ENCODE measurements at regions not wholly inside any gene's neighbourhood (a gene's known extent, or its start where the extent isn't known, plus 50 kb on each side); places are given as distances from the start of the nearest gene placed in this dataset.
"Not testable (repeated sequence)": the region's sequence is repeated elsewhere in the genome, so short reads cannot be mapped to it uniquely, and the experiment has no call there.

- Mint-ChIP-seq H3K27me3 (peaks cover 16% of the 10 kb centered on the region), H3K27ac (no peak overlapping the region), H3K36me3 (ENCODE audit: low read depth) (no peaks in the 10 kb centered on the region), H3K4me3 (no peak overlapping the region), H3K9me3 (no peaks in the 10 kb centered on the region), H3K4me1 (ENCODE audit: low read depth) (no peaks in the 10 kb centered on the region)
These were observed 164.2 kb upstream of the PITRM1 start for GRCh38 chr10:3336673-3337293.

GRCh38 chr10:3333426-3333825 is 160.8 kb upstream of the PITRM1 start:
- no peak overlapping the region for H3K4me3 Mint-ChIP-seq
- H3K27ac Mint-ChIP-seq = peak overlapping the region; percentile 19
- H3K27me3 Mint-ChIP-seq = peaks cover 9% of the 10 kb centered on the region
- H3K36me3 Mint-ChIP-seq (ENCODE audit: low read depth) = no peaks in the 10 kb centered on the region
- H3K4me1 Mint-ChIP-seq (ENCODE audit: low read depth) = no peaks in the 10 kb centered on the region
- H3K9me3 Mint-ChIP-seq = no peaks in the 10 kb centered on the region

- Mint-ChIP-seq H3K27ac (no peak overlapping the region), H3K4me1 (ENCODE audit: low read depth) (no peaks in the 10 kb centered on the region), H3K4me3 (no peak overlapping the region), H3K36me3 (ENCODE audit: low read depth) (no peaks in the 10 kb centered on the region), H3K27me3 (peaks cover 12% of the 10 kb centered on the region), H3K9me3 (no peaks in the 10 kb centered on the region)
These were observed 159.2 kb upstream of the PITRM1 start for GRCh38 chr10:3331690-3332230.

GRCh38 chr10:3331187-3331586 is 158.6 kb upstream of the PITRM1 start:
- Mint-ChIP-seq H3K4me3 (no peak overlapping the region), H3K27ac (no peak overlapping the region), H3K36me3 (ENCODE audit: low read depth) (no peaks in the 10 kb centered on the region), H3K9me3 (no peaks in the 10 kb centered on the region), H3K27me3 (peaks cover 12% of the 10 kb centered on the region), H3K4me1 (ENCODE audit: low read depth) (no peaks in the 10 kb centered on the region)

- H3K36me3 Mint-ChIP-seq (ENCODE audit: low read depth) = no peaks in the 10 kb centered on the region
- H3K27ac Mint-ChIP-seq = no peak overlapping the region
- peaks cover 12% of the 10 kb centered on the region for H3K27me3 Mint-ChIP-seq
- H3K4me3 Mint-ChIP-seq = no peak overlapping the region
- H3K4me1 Mint-ChIP-seq (ENCODE audit: low read depth) = no peaks in the 10 kb centered on the region
- H3K9me3 Mint-ChIP-seq = no peaks in the 10 kb centered on the region
These were observed 158.1 kb upstream of the PITRM1 start for GRCh38 chr10:3330663-3331062.

- H3K36me3 Mint-ChIP-seq (ENCODE audit: low read depth) = no peaks in the 10 kb centered on the region
- H3K9me3 Mint-ChIP-seq = no peaks in the 10 kb centered on the region
- H3K4me3 Mint-ChIP-seq = no peak overlapping the region
- no peaks in the 10 kb centered on the region for H3K4me1 Mint-ChIP-seq (ENCODE audit: low read depth)
- H3K27ac Mint-ChIP-seq = no peak overlapping the region
- peaks cover 4% of the 10 kb centered on the region for H3K27me3 Mint-ChIP-seq
These were observed 153.6 kb upstream of the PITRM1 start for GRCh38 chr10:3325954-3326750.

- Mint-ChIP-seq H3K27ac (no peak overlapping the region), H3K4me1 (ENCODE audit: low read depth) (no peaks in the 10 kb centered on the region), H3K36me3 (ENCODE audit: low read depth) (no peaks in the 10 kb centered on the region), H3K4me3 (no peak overlapping the region), H3K27me3 (peaks cover 4% of the 10 kb centered on the region), H3K9me3 (no peaks in the 10 kb centered on the region)
These were observed 152.0 kb upstream of the PITRM1 start for GRCh38 chr10:3324612-3325038.

GRCh38 chr10:3323865-3324498 is 151.4 kb upstream of the PITRM1 start:
- Mint-ChIP-seq H3K36me3 (ENCODE audit: low read depth) (no peaks in the 10 kb centered on the region), H3K27me3 (peaks cover 7% of the 10 kb centered on the region), H3K9me3 (no peaks in the 10 kb centered on the region), H3K27ac (no peak overlapping the region), H3K4me1 (ENCODE audit: low read depth) (peaks cover 2% of the 10 kb centered on the region), H3K4me3 (no peak overlapping the region)

GRCh38 chr10:3321123-3321522 is 148.5 kb upstream of the PITRM1 start:
- Mint-ChIP-seq H3K4me1 (ENCODE audit: low read depth) (peaks cover 4% of the 10 kb centered on the region), H3K27me3 (peaks cover 12% of the 10 kb centered on the region), H3K4me3 (no peak overlapping the region), H3K36me3 (ENCODE audit: low read depth) (no peaks in the 10 kb centered on the region), H3K27ac (no peak overlapping the region), H3K9me3 (no peaks in the 10 kb centered on the region)

- Mint-ChIP-seq H3K9me3 (no peaks in the 10 kb centered on the region), H3K4me3 (no peak overlapping the region), H3K36me3 (ENCODE audit: low read depth) (no peaks in the 10 kb centered on the region), H3K27me3 (peaks cover 16% of the 10 kb centered on the region), H3K4me1 (ENCODE audit: low read depth) (peaks cover 4% of the 10 kb centered on the region), H3K27ac (no peak overlapping the region)
These were observed 147.2 kb upstream of the PITRM1 start for GRCh38 chr10:3319811-3320226.

- not testable (repeated sequence) for H3K4me3 Mint-ChIP-seq; H3K27ac Mint-ChIP-seq; H3K9me3 Mint-ChIP-seq; H3K36me3 Mint-ChIP-seq (ENCODE audit: low read depth); H3K4me1 Mint-ChIP-seq (ENCODE audit: low read depth)
- H3K27me3 Mint-ChIP-seq = peaks cover 16% of the 10 kb centered on the region
These were observed 145.9 kb upstream of the PITRM1 start for GRCh38 chr10:3318480-3318807.

GRCh38 chr10:3317553-3318479 is 145.2 kb upstream of the PITRM1 start:
- H3K4me1 Mint-ChIP-seq (ENCODE audit: low read depth); H3K36me3 Mint-ChIP-seq (ENCODE audit: low read depth); H3K9me3 Mint-ChIP-seq; H3K4me3 Mint-ChIP-seq; H3K27ac Mint-ChIP-seq: not testable (repeated sequence)
- peaks cover 21% of the 10 kb centered on the region for H3K27me3 Mint-ChIP-seq

- not testable (repeated sequence) for H3K4me1 Mint-ChIP-seq (ENCODE audit: low read depth); H3K9me3 Mint-ChIP-seq; H3K27ac Mint-ChIP-seq; H3K36me3 Mint-ChIP-seq (ENCODE audit: low read depth); H3K4me3 Mint-ChIP-seq
- H3K27me3 Mint-ChIP-seq = peaks cover 40% of the 10 kb centered on the region
These were observed 142.0 kb upstream of the PITRM1 start for GRCh38 chr10:3314445-3315085.

- not testable (repeated sequence) for H3K4me1 Mint-ChIP-seq (ENCODE audit: low read depth); H3K9me3 Mint-ChIP-seq; H3K36me3 Mint-ChIP-seq (ENCODE audit: low read depth); H3K4me3 Mint-ChIP-seq; H3K27ac Mint-ChIP-seq
- H3K27me3 Mint-ChIP-seq = peaks cover 36% of the 10 kb centered on the region
These were observed 141.3 kb upstream of the PITRM1 start for GRCh38 chr10:3313784-3314444.

Measured in stimulated activated naive CD8-positive, alpha-beta T cell treated with anti-CD3 and anti-CD28 coated beads, Interleukin-15, Interleukin-2, amounts not matched to agents 100 ng/mL and 50 ng/mL, for 24 hours (primary cell).